LNCAP (cell line): ENCODE measurements at regions not wholly inside any gene's neighbourhood (a gene's known extent, or its start where the extent isn't known, plus 50 kb on each side); places are given as distances from the start of the nearest gene placed in this dataset.

Experiments used
- TF ChIP-seq, protein P1 (sequence below): fragments of 450-650 bp; IDR thresholded peaks from 2 replicates; pipeline ENCODE4 v1.5.1; 2017; ENCODE audit warnings: mild to moderate bottlenecking

GRCh38 chr11:10993186-10993585 is 135.3 kb upstream of the ZBED5 start:
- TF ChIP-seq, protein P1, sequence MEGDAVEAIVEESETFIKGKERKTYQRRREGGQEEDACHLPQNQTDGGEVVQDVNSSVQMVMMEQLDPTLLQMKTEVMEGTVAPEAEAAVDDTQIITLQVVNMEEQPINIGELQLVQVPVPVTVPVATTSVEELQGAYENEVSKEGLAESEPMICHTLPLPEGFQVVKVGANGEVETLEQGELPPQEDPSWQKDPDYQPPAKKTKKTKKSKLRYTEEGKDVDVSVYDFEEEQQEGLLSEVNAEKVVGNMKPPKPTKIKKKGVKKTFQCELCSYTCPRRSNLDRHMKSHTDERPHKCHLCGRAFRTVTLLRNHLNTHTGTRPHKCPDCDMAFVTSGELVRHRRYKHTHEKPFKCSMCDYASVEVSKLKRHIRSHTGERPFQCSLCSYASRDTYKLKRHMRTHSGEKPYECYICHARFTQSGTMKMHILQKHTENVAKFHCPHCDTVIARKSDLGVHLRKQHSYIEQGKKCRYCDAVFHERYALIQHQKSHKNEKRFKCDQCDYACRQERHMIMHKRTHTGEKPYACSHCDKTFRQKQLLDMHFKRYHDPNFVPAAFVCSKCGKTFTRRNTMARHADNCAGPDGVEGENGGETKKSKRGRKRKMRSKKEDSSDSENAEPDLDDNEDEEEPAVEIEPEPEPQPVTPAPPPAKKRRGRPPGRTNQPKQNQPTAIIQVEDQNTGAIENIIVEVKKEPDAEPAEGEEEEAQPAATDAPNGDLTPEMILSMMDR: no peak

DNA sequence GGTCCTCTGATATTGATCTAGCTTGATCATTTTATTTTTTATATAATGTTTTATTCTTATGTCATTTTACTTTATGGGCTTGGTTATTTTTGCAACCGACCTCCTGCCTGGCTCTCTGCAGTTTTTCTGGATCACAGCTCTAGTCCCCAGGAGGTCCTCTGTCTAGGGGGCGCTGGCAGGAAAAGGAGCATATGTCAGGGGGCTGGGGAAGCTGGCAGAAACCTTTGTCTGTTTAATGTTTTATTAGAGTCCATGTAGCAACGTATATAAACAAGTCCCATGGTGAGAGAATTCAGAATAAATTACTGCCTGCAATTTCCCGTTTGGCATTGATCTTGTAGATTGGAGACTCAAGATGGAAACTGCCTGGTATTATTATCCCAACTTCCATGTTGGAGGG is 133.5 kb upstream of the ZBED5 start:
- TF ChIP-seq, protein P1: no peak

GRCh38 chr11:10990637-10991193 is 132.9 kb upstream of the ZBED5 start:
- TF ChIP-seq, protein P1: no peak

DNA sequence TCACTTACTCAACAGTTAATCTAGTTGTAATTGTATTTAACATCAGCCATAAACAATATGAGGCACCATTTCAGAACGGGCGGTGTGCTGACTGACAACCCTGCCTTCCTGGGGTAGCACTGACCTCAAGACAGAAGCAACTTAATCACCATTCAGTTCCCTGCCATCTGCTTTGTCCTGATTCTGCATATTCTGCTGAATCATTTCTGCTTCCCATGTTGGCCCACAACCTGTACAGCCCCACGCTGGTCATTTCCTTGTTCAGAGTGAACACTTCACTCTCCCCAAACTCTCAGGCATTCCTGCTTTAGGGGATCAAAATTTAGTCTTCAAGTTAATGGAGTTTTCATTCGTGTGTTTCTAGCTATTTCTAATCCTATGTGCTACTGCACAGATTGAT is 132.3 kb upstream of the ZBED5 start:
- TF ChIP-seq, protein P1: no peak

DNA sequence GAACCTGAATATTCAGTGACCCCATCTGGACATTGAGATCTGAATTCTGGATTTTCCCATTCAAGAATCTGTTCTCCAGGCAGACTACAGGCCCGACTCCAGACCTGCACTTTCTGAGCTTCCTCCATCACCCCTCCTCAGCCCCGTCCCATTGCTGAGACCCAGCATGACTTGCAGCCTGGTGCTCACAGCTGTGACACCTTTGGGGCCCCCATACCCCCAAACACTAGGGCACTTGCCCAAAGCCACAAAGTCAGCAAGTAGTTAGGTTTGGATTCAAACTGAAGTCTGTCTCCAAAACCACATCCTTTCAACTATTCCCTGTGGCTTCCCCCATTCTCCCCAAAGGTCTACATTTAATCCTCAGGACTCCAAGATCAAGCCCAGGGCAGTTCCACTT is 128.2 kb upstream of the ZBED5 start:
- TF ChIP-seq, protein P1: no peak

GRCh38 chr11:10984742-10985141 is 126.9 kb upstream of the ZBED5 start:
- TF ChIP-seq, protein P1: no peak

GRCh38 chr11:10984250-10984649 is 126.4 kb upstream of the ZBED5 start:
- TF ChIP-seq, protein P1: no peak
